Aorta (tissue), 5 donors: ENCODE measurements at regions not wholly inside any gene's neighbourhood (a gene's known extent, or its start where the extent isn't known, plus 50 kb on each side); places are given as distances from the start of the nearest gene placed in this dataset.
"Not testable (repeated sequence)": the region's sequence is repeated elsewhere in the genome, so short reads cannot be mapped to it uniquely, and the experiment has no call there.

Experiments
- ATAC-seq: fragments of 200-7000 bp; cut with Tn5 transposase; one replicate; pipeline ENCODE4 v1.9.1; 2022; ENCODE audit warnings: moderate library complexity; ENCODE audit not compliant: low FRiP score
- DNase-seq, 2 donors: peaks; one replicate each; pipeline ENCODE4 v3.0.0-alpha.2; 2020
- H3K27ac ChIP-seq, 2 donors: one replicate each; pipeline ENCODE4 v1.5.1; 2013; ENCODE audit warnings: low read length in 2 of 2, mild to moderate bottlenecking in 2 of 2, moderate library complexity in 2 of 2, control low read depth in 1 of 2, inconsistent platforms in 1 of 2, low read depth in 1 of 2
- H3K27me3 ChIP-seq, 2 donors: one replicate each; pipeline ENCODE4 v1.6.1; 2013; ENCODE audit warnings: control low read depth in 1 of 2, low read length in 1 of 2, mild to moderate bottlenecking in 1 of 2, moderate library complexity in 1 of 2; ENCODE audit not compliant: insufficient read depth in 2 of 2, control insufficient read depth in 1 of 2
- H3K36me3 ChIP-seq, 2 donors: one replicate each; pipeline ENCODE4 v1.6.1; 2013; ENCODE audit warnings: control low read depth in 1 of 2, low read length in 1 of 2, mild to moderate bottlenecking in 1 of 2; ENCODE audit not compliant: insufficient read depth in 2 of 2, control insufficient read depth in 1 of 2
- H3K4me1 ChIP-seq, 2 donors: one replicate each; pipeline ENCODE4 v1.6.1; 2013; ENCODE audit warnings: low read length in 2 of 2, control low read depth in 1 of 2, mild to moderate bottlenecking in 1 of 2, moderate library complexity in 1 of 2; ENCODE audit not compliant: insufficient read depth in 2 of 2, control insufficient read depth in 1 of 2
- H3K4me3 ChIP-seq, 2 donors: one replicate each; pipeline ENCODE4 v1.5.1; 2013; ENCODE audit warnings: low read length in 2 of 2, control low read depth in 1 of 2, mild to moderate bottlenecking in 1 of 2
- H3K9me3 ChIP-seq: one replicate; pipeline ENCODE4 v1.6.1; 2013; ENCODE audit warnings: mild to moderate bottlenecking, low read length; ENCODE audit not compliant: control insufficient read depth
- WGBS, 2 donors: extraction: QIAGEN DNeasy Blood & Tissue Kit; methylation state at CpG; one replicate each; pipeline ENCODE4 v1.1.7; 2013; 5-methylcytosine and 5-hydroxymethylcytosine counted together
- intact Hi-C, 2 donors: fragments of 100-400 bp; cut with DNase I; formaldehyde crosslinking; loops; one replicate each; pipeline versions ENCODE4 v1.14.2 to v1.15.0; 2022
- donor health status: healthy with polysubstance abuse.
- donor health status: Bipolar disorder and iron deficiency.
- donor health status: DM: no; HTN: no; CAD: no.
- donor health status: DM: no; HTN: no; CAD: no.
- donor health status: DM: yes; HTN: yes; CAD: no.

DNA sequence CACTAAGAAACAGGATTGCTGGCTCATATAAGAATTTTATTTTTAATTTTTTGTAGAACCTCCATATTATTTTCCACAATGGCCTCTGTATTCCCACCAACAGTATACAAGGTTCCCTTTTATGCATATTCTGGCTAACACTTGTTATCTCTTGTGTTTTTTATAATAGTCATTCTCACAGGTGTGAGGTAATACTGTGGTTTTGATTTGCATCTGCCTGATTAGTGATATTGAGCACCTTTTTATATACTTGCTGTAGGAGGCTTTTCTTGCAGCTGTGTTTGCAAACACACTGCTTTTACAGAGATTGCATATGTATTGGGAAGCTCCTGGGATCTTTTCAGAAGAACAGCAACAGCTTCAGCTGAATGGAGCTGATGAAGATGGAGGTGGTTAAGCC lies 164.8 kb downstream of the DEPDC1B start:
- intact Hi-C loops, result loop anchor here in 1 of 2 donors (5.0 kb wide), 1 partner anchor 48 kb away; no protein-coding TSS in a partner anchor
- ATAC-seq, result no peak
- DNase-seq, result no peak
- Histone ChIP-seq H3K4me3 (no peak overlapping the region), H3K9me3 (no peaks in the 10 kb centered on the region), H3K27me3 (no peaks in the 10 kb centered on the region), H3K4me1 (peaks cover 2 to 7% of the 10 kb centered on the region in 2 donors), H3K36me3 (no peaks in the 10 kb centered on the region), H3K27ac (no peak overlapping the region)

DNA sequence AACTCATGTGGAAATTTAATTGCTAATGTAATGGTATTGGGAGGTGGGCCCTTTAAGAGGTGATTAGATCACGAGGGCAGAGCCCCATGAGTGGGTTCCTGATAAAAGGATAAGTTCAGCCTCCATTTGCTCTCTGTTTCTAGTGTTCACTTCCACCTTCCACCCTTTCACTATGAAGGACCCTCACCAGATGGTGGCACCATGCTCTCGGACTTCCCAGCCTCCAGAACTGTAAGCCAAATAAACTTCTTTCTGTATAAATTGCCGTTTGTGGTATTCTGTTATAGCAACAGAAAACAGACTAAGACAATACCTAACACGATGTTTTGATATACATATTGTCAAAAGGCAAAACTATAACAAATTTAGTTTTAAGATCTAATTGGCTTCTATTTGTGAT lies 166.2 kb downstream of the DEPDC1B start:
- intact Hi-C loops, result no loop called here
- Histone ChIP-seq H3K27me3 (no peaks in the 10 kb centered on the region), H3K4me3 (no peak overlapping the region), H3K27ac (peak overlapping the region; percentile 75 to 93), H3K9me3 (no peaks in the 10 kb centered on the region), H3K36me3 (no peaks in the 10 kb centered on the region), H3K4me1 (peaks cover 2 to 10% of the 10 kb centered on the region in 2 donors)
- 32 to 44% methylated on average over 4 of the region's 4 CpGs for WGBS, 2 donors
- no peak for ATAC-seq
- no peak for DNase-seq

- ATAC-seq, H3K9me3 ChIP-seq, H3K36me3 ChIP-seq, H3K4me3 ChIP-seq, intact Hi-C loops, H3K27me3 ChIP-seq, DNase-seq: not testable (repeated sequence)
- Histone ChIP-seq H3K27ac (peak overlapping the region; percentile 76 to 93), H3K4me1 (peaks cover 2 to 12% of the 10 kb centered on the region in 2 donors)
- 81 to 86% methylated on average over 5 of the region's 5 CpGs for WGBS, 2 donors
Measured at GRCh38 chr5:60532796-60533195, 167.2 kb downstream of the DEPDC1B start.

DNA sequence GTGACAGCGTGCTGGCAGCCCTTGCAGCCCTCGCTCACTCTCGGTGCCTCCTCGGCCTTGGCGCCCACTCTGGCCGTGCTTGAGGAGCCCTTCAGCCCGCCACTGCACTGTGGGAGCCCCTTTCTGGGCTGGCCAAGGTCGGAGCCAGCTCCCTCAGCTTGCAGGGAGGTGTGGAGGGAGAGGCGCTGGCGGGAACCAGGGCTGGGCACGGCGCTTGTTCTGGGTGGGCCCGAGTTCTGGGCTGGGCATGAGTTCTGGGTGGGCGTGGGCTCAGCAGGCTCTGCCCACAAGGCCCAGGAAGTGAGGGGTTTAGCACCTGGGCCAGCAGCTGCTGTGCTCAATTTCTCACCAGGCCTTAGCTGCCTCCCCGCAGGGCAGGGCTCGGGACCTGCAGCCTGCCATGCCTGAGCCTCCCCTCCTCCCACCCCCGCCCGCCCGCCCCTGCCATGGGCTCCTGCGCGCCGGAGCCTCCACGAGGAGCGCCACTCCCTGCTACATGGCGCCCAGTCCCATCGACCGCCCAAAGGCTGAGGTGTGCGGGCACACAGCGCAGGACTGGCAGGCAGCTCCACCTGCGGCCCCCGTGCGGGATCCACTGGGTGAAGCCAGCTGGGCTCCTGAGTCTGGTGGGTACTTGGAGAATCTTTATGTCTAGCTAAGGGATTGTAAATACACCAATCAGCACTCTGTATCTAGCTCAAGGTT lies 169.7 kb downstream of the DEPDC1B start:
- H3K4me3 ChIP-seq, H3K27me3 ChIP-seq, intact Hi-C loops, DNase-seq, H3K9me3 ChIP-seq, ATAC-seq, H3K36me3 ChIP-seq: not testable (repeated sequence)
- peak overlapping the region; percentile 6 to 93 for H3K27ac ChIP-seq
- peaks cover 4 to 12% of the 10 kb centered on the region in 2 donors for H3K4me1 ChIP-seq
- 88 to 95% methylated on average over 28 to 32 of the region's 32 CpGs for WGBS, 2 donors

GRCh38 chr5:60529001-60529400 lies 171.0 kb downstream of the DEPDC1B start:
- Histone ChIP-seq H3K4me3 (peak overlapping the region in 1 of 2 donors; percentile 18), H3K4me1 (peaks cover 4 to 12% of the 10 kb centered on the region in 2 donors), H3K9me3 (no peaks in the 10 kb centered on the region), H3K27ac (peak overlapping the region; percentile 92 to 93), H3K27me3 (no peaks in the 10 kb centered on the region), H3K36me3 (no peaks in the 10 kb centered on the region)
- ATAC-seq (peak; percentile 49), DNase-seq (no peak)
- intact Hi-C loops, result loop anchor here in 1 of 2 donors (5.0 kb wide), 1 partner anchor 42 kb away; no protein-coding TSS in a partner anchor
- WGBS, 2 donors, result 4 to 8% methylated on average over 2 of the region's 2 CpGs

DNA sequence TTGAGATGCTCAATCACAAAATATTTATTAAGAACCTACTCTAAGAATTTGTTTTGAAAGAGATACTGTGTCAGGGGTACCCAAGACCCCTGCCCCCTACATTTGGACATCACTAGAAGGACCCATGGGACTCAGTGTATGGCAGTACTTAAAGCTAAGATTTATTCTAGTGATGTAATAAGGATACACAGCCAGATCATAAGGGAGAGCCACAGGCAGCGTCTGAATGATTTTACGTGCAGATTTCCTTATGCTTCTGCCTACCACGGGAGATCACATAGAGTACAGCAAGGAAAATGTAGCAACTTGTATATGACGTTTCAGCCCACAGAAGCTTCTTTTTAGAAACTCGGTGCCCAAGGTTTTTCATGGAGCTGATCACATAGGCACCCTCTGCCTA lies 172.9 kb downstream of the DEPDC1B start:
- WGBS, 2 donors, result 26 to 34% methylated on average over 5 of the region's 5 CpGs
- DNase-seq (no peak), ATAC-seq (no peak)
- Histone ChIP-seq H3K27ac (peak overlapping the region in 1 of 2 donors; percentile 43), H3K4me1 (peaks cover 3 to 6% of the 10 kb centered on the region in 2 donors), H3K4me3 (no peak overlapping the region), H3K9me3 (no peaks in the 10 kb centered on the region), H3K27me3 (no peaks in the 10 kb centered on the region), H3K36me3 (no peaks in the 10 kb centered on the region)
- intact Hi-C loops, result loop anchor here in 1 of 2 donors (5.0 kb wide), 1 partner anchor 40 kb away; no protein-coding TSS in a partner anchor

GRCh38 chr5:60526336-60526875 lies 173.6 kb downstream of the DEPDC1B start:
- intact Hi-C loops, result loop anchor here in 1 of 2 donors (5.0 kb wide), 1 partner anchor 39 kb away; no protein-coding TSS in a partner anchor
- H3K9me3 ChIP-seq, result no peaks in the 10 kb centered on the region
- whole genome bisulfite sequencing, 2 donors, result 11 to 12% methylated on average over 8 of the region's 8 CpGs
- ATAC-seq (no peak), DNase-seq (no peak)
- H3K4me3 ChIP-seq, result no peak overlapping the region
- H3K4me1 ChIP-seq, result peaks cover 3 to 6% of the 10 kb centered on the region in 2 donors
- no peaks in the 10 kb centered on the region for H3K27me3 ChIP-seq
- H3K36me3 ChIP-seq, result no peaks in the 10 kb centered on the region
- H3K27ac ChIP-seq, result peak overlapping the region in 1 of 2 donors; percentile 22

DNA sequence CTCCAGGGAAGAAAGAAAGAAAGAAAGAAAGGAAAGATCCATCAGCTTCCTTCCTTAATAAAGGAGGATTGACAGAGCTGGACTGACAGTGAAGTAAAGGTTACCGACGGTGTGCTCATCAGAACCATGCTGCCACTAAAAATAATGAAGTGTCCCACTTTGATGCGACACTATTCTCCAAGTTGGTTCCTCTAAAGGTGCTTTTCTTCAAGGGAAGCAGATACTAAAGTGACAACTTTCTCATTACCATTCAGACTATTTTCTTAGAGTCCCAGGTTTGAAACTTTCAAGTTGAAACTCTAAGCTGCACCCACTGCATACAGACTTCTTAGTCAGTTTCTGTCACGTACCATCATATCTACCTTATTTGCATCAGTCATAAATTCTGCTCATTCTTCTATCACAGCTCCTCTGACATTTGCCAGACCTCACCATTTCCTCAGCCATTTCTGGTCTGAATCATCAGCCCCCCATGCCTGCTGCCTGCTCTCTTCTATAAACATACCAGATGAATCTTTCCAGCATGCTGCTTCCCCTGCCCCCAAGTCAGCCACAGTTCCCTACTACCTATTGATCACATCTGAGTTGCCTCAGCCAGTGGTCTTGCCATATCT lies 177.6 kb downstream of the DEPDC1B start:
- no peaks in the 10 kb centered on the region for H3K9me3 ChIP-seq
- no peak for DNase-seq
- 73 to 78% methylated on average over 4 of the region's 4 CpGs for WGBS, 2 donors
- peaks cover 4 to 5% of the 10 kb centered on the region in 2 donors for H3K4me1 ChIP-seq
- no peak overlapping the region for H3K4me3 ChIP-seq
- intact Hi-C loops, result no loop called here
- H3K27ac ChIP-seq, result peak overlapping the region in 1 of 2 donors; percentile 64
- no peak for ATAC-seq
- no peaks in the 10 kb centered on the region for H3K36me3 ChIP-seq
- H3K27me3 ChIP-seq, result no peaks in the 10 kb centered on the region
